Kidney (tissue), 13 donors: ENCODE measurements at regions not wholly inside any gene's neighbourhood (a gene's known extent, or its start where the extent isn't known, plus 50 kb on each side); places are given as distances from the start of the nearest gene placed in this dataset.

Source experiments
- DNase-seq, 5 donors: peaks; one replicate each; pipeline ENCODE4 v3.0.0-alpha.2; 2013 to 2020
- FAIRE-seq: peaks from 2 replicates; lab custom pipeline; 2012; peaks lifted over from hg19 to GRCh38; lab: Jason Lieb, UNC
- H3K27ac ChIP-seq, 2 donors: one replicate each; pipeline ENCODE4 v1.7.0; 2013; ENCODE audit warnings: low read depth in 2 of 2, low read length in 2 of 2, inconsistent platforms in 1 of 2
- H3K27me3 ChIP-seq: one replicate; pipeline ENCODE4 v1.7.1; 2013; ENCODE audit warnings: low read length, inconsistent platforms; ENCODE audit not compliant: control insufficient read depth, insufficient read depth
- H3K36me3 ChIP-seq, 3 donors: one replicate each; pipeline versions ENCODE4 v1.7.0 to v1.7.1; 2013; ENCODE audit warnings: low read length in 3 of 3, control low read depth in 1 of 3, inconsistent platforms in 1 of 3; ENCODE audit not compliant: insufficient read depth in 3 of 3, control insufficient read depth in 2 of 3
- H3K4me1 ChIP-seq, 3 donors: one replicate each; pipeline versions ENCODE4 v1.7.0 to v1.7.1; 2013; ENCODE audit warnings: low read length in 3 of 3, inconsistent platforms in 1 of 3, low read depth in 1 of 3; ENCODE audit not compliant: control insufficient read depth in 2 of 3, insufficient read depth in 2 of 3
- H3K4me3 ChIP-seq, 3 donors: one replicate each; pipeline versions ENCODE4 v1.7.0 to v1.8.1; 2013; ENCODE audit warnings: low read length in 3 of 3, control low read depth in 1 of 3, inconsistent platforms in 1 of 3
- H3K9ac ChIP-seq, 3 donors: one replicate each; pipeline versions ENCODE4 v1.7.0 to v1.7.1; 2013; ENCODE audit warnings: low read length in 3 of 3, control low read depth in 1 of 3, inconsistent platforms in 1 of 3
- H3K9me3 ChIP-seq, 3 donors: one replicate each; pipeline versions ENCODE4 v1.7.0 to v1.7.1; 2013; ENCODE audit warnings: low read length in 3 of 3, control low read depth in 1 of 3, inconsistent platforms in 1 of 3; ENCODE audit not compliant: control insufficient read depth in 2 of 3, insufficient read depth in 1 of 3
- CTCF ChIP-seq: IDR thresholded peaks from 3 replicates; pipeline ENCODE4 v1.5.1; 2012; ENCODE audit warnings: mild to moderate bottlenecking, moderate library complexity, borderline replicate concordance; ENCODE audit not compliant: insufficient read depth; ENCODE audit errors: extremely low read depth
- intact Hi-C: fragments of 100-400 bp; cut with DNase I; formaldehyde crosslinking; loops from one replicate; pipeline ENCODE4 v1.11.1; 2022
- donor health status: control.
- donor health status: control.
- donor health status: control.
- donor health status: control.
- donor health status: control.
- donor health status: DM: yes; HTN: yes; CAD: no.
- donor health status: Normal renal cell carcinoma (clear cell type).

DNA sequence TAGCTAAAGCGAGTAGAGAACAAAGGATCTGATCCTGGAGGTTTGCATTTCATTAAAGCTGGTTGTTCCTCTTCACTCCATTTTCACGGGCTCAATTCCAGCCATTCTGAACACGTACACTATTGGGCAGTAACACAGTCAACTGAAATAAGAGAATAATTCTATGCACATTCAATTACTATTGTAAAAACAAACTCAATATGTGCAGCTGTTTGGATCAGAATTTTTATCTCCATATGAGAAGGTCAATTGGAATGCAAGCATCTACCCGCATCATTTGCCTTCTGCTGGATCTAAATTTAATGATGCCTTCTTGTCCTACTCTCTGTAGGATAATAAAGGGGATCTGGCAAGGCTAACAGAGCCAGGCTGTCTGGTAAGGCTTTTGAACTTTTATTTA, 562.8 kb upstream of the CCDC179 start:
- no peak overlapping the region for H3K27ac ChIP-seq
- no peaks in the 10 kb centered on the region for H3K36me3 ChIP-seq
- no peaks in the 10 kb centered on the region for H3K4me1 ChIP-seq
- no peak overlapping the region for H3K9ac ChIP-seq
- H3K4me3 ChIP-seq, result no peak overlapping the region
- no peaks in the 10 kb centered on the region for H3K27me3 ChIP-seq
- no peaks in the 10 kb centered on the region for H3K9me3 ChIP-seq
- intact Hi-C loops, result no loop called here
- TF ChIP-seq CTCF, result no peak
- DNase-seq (no peak), FAIRE-seq (no peak)

- intact Hi-C loops, result no loop called here
- no peak for DNase-seq
- H3K27ac ChIP-seq, result no peak overlapping the region
- H3K9ac ChIP-seq, result no peak overlapping the region
- no peak for TF ChIP-seq CTCF
- H3K36me3 ChIP-seq, result no peaks in the 10 kb centered on the region
- no peaks in the 10 kb centered on the region for H3K4me1 ChIP-seq
- no peaks in the 10 kb centered on the region for H3K27me3 ChIP-seq
- no peaks in the 10 kb centered on the region for H3K9me3 ChIP-seq
- FAIRE-seq, result no peak
- no peak overlapping the region for H3K4me3 ChIP-seq
These were observed 563.4 kb upstream of the CCDC179 start for GRCh38 chr11:23423656-23424055.

- no peak for DNase-seq
- Histone ChIP-seq H3K4me3 (no peak overlapping the region), H3K27ac (no peak overlapping the region), H3K4me1 (no peaks in the 10 kb centered on the region), H3K9ac (no peak overlapping the region), H3K36me3 (no peaks in the 10 kb centered on the region), H3K27me3 (no peaks in the 10 kb centered on the region), H3K9me3 (no peaks in the 10 kb centered on the region)
- intact Hi-C loops, result no loop called here
- no peak for TF ChIP-seq CTCF
- no peak for FAIRE-seq
These were observed 565.1 kb upstream of the CCDC179 start for GRCh38 chr11:23425381-23425780.

GRCh38 chr11:23429569-23429968, 569.3 kb upstream of the CCDC179 start:
- Histone ChIP-seq H3K4me1 (no peaks in the 10 kb centered on the region), H3K36me3 (no peaks in the 10 kb centered on the region), H3K9me3 (no peaks in the 10 kb centered on the region), H3K27ac (no peak overlapping the region), H3K4me3 (no peak overlapping the region), H3K9ac (no peak overlapping the region), H3K27me3 (no peaks in the 10 kb centered on the region)
- DNase-seq, result no peak
- TF ChIP-seq CTCF, result no peak
- FAIRE-seq, result no peak
- intact Hi-C loops, result no loop called here
